Osteocyte (in vitro differentiated cells): ENCODE measurements at regions not wholly inside any gene's neighbourhood (a gene's known extent, or its start where the extent isn't known, plus 50 kb on each side); places are given as distances from the start of the nearest gene placed in this dataset.

Experiments used
- DNase-seq: peaks from one replicate; pipeline ENCODE4 v3.0.0; 2021; ENCODE audit warnings: mixed read lengths; ENCODE audit not compliant: unreplicated experiment; ENCODE audit errors: extremely low spot score
- H3K27ac Mint-ChIP-seq: one replicate; pipeline ENCODE4 v1.8.0; 2021; ENCODE audit warnings: mild to moderate bottlenecking, mixed read lengths; ENCODE audit not compliant: unreplicated experiment
- H3K27me3 Mint-ChIP-seq: one replicate; pipeline ENCODE4 v1.8.0; 2021; ENCODE audit warnings: mixed read lengths; ENCODE audit not compliant: unreplicated experiment
- H3K36me3 Mint-ChIP-seq: one replicate; pipeline ENCODE4 v1.8.0; 2021; ENCODE audit warnings: mixed read lengths; ENCODE audit not compliant: unreplicated experiment
- H3K4me1 Mint-ChIP-seq: one replicate; pipeline ENCODE4 v1.8.0; 2021; ENCODE audit warnings: mixed read lengths; ENCODE audit not compliant: unreplicated experiment
- H3K4me3 Mint-ChIP-seq: one replicate; pipeline ENCODE4 v1.8.0; 2021; ENCODE audit warnings: mild to moderate bottlenecking, moderate library complexity, mixed read lengths; ENCODE audit not compliant: unreplicated experiment
- H3K9me3 Mint-ChIP-seq: one replicate; pipeline ENCODE4 v1.8.0; 2021; ENCODE audit warnings: mixed read lengths; ENCODE audit not compliant: unreplicated experiment
- CTCF ChIP-seq: fragments of 200-600 bp; sonication (generic); IDR thresholded peaks from 2 replicates; pipeline ENCODE4 v1.5.0; 2021; ENCODE audit warnings: antibody characterized with exemption, mild to moderate bottlenecking, moderate library complexity

- Mint-ChIP-seq H3K4me1 (no peaks in the 10 kb centered on the region), H3K4me3 (no peak overlapping the region), H3K9me3 (no peaks in the 10 kb centered on the region), H3K27me3 (peaks cover 7% of the 10 kb centered on the region), H3K36me3 (no peaks in the 10 kb centered on the region), H3K27ac (no peak overlapping the region)
- no peak for TF ChIP-seq CTCF
- no peak for DNase-seq
These were observed 315.4 kb downstream of the SPATA17 start for GRCh38 chr1:217946511-217946910.

- no peak for TF ChIP-seq CTCF
- H3K9me3 Mint-ChIP-seq, result no peaks in the 10 kb centered on the region
- no peaks in the 10 kb centered on the region for H3K4me1 Mint-ChIP-seq
- H3K27ac Mint-ChIP-seq, result no peak overlapping the region
- no peaks in the 10 kb centered on the region for H3K36me3 Mint-ChIP-seq
- H3K4me3 Mint-ChIP-seq, result no peak overlapping the region
- no peak for DNase-seq
- no peaks in the 10 kb centered on the region for H3K27me3 Mint-ChIP-seq
These were observed 317.6 kb downstream of the SPATA17 start for GRCh38 chr1:217948741-217949140.

GRCh38 chr1:217953330-217953729 is 322.2 kb downstream of the SPATA17 start:
- H3K27ac Mint-ChIP-seq, result no peak overlapping the region

GRCh38 chr1:217953922-217954321 is 322.8 kb downstream of the SPATA17 start:
- no peaks in the 10 kb centered on the region for H3K27me3 Mint-ChIP-seq
- no peak overlapping the region for H3K4me3 Mint-ChIP-seq
- H3K36me3 Mint-ChIP-seq, result no peaks in the 10 kb centered on the region
- no peak overlapping the region for H3K27ac Mint-ChIP-seq
- no peak for TF ChIP-seq CTCF
- DNase-seq, result no peak
- H3K9me3 Mint-ChIP-seq, result no peaks in the 10 kb centered on the region
- H3K4me1 Mint-ChIP-seq, result no peaks in the 10 kb centered on the region

More at GRCh38 chr1:217953330-217953729, 322.2 kb downstream of the SPATA17 start:
- no peak for TF ChIP-seq CTCF
- no peaks in the 10 kb centered on the region for H3K36me3 Mint-ChIP-seq
- H3K9me3 Mint-ChIP-seq, result no peaks in the 10 kb centered on the region
- no peak overlapping the region for H3K4me3 Mint-ChIP-seq
- H3K4me1 Mint-ChIP-seq, result no peaks in the 10 kb centered on the region
- no peaks in the 10 kb centered on the region for H3K27me3 Mint-ChIP-seq
- no peak for DNase-seq

GRCh38 chr1:217955723-217956122 is 324.6 kb downstream of the SPATA17 start:
- no peak for DNase-seq
- no peak overlapping the region for H3K4me3 Mint-ChIP-seq
- TF ChIP-seq CTCF, result no peak
- H3K27ac Mint-ChIP-seq, result no peak overlapping the region
- no peaks in the 10 kb centered on the region for H3K36me3 Mint-ChIP-seq
- H3K9me3 Mint-ChIP-seq, result no peaks in the 10 kb centered on the region
- H3K27me3 Mint-ChIP-seq, result no peaks in the 10 kb centered on the region
- H3K4me1 Mint-ChIP-seq, result no peaks in the 10 kb centered on the region
